Coronary artery (tissue), 2 donors: ENCODE measurements at regions not wholly inside any gene's neighbourhood (a gene's known extent, or its start where the extent isn't known, plus 50 kb on each side); places are given as distances from the start of the nearest gene placed in this dataset.
"Not testable (repeated sequence)": the region's sequence is repeated elsewhere in the genome, so short reads cannot be mapped to it uniquely, and the experiment has no call there.

Source experiments
- DNase-seq: peaks from one replicate; pipeline ENCODE4 v3.0.0-alpha.2; 2017; ENCODE audit warnings: low spot score
- H3K27ac ChIP-seq, 2 donors: fragments of 200-600 bp; sonication (generic); one replicate each; pipeline ENCODE4 v1.5.1; 2016 to 2019
- H3K4me3 ChIP-seq: fragments of 200-600 bp; sonication (generic); 2 replicates; pipeline ENCODE4 v1.5.1; 2016; ENCODE audit warnings: mild to moderate bottlenecking, moderate library complexity
- TF ChIP-seq, protein P1 (sequence below): fragments of 200-600 bp; sonication (generic); IDR thresholded peaks from one replicate; pipeline ENCODE4 v1.5.1; 2019; ENCODE audit warnings: antibody characterized with exemption

DNA sequence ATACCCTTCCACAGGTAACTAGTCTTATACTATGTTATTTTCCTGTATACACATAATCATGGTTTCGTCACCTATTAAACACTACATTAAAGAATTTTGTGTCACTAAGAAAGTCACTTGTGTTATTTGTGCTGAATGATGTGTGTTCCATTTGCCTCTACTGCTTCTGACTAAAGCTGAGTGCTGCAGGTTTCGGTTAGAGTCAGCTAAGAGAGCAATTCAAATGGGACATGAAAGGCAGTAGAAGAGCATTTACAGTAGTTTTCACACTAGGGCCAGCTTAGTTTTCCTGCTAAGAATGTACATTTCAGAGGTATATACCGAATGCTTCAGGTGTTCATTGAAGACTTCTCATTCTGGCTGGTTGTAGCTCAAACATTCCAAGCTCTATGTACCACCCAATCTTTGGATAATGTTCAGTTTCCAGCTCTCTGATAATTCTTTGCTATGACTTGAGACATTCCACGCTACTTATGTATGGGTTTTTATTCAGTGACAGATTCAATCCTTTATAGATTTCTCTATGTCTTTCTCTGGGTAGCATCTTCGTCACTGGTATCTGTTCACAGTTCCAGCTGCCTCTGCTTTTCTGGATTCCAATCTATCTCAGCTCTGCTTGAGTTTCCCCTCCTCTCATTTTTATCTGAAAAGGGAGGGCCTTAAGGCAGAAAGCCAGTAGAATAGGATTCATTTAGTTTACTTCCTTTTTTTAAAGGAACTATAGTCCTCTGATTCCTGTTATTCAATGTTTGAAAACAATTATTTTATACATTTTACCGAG, 164.4 kb downstream of the CXXC4 start:
- TF ChIP-seq, protein P1, sequence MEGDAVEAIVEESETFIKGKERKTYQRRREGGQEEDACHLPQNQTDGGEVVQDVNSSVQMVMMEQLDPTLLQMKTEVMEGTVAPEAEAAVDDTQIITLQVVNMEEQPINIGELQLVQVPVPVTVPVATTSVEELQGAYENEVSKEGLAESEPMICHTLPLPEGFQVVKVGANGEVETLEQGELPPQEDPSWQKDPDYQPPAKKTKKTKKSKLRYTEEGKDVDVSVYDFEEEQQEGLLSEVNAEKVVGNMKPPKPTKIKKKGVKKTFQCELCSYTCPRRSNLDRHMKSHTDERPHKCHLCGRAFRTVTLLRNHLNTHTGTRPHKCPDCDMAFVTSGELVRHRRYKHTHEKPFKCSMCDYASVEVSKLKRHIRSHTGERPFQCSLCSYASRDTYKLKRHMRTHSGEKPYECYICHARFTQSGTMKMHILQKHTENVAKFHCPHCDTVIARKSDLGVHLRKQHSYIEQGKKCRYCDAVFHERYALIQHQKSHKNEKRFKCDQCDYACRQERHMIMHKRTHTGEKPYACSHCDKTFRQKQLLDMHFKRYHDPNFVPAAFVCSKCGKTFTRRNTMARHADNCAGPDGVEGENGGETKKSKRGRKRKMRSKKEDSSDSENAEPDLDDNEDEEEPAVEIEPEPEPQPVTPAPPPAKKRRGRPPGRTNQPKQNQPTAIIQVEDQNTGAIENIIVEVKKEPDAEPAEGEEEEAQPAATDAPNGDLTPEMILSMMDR, result no peak
- DNase-seq, result no peak
- H3K4me3 ChIP-seq, result no peak overlapping the region
- no peak overlapping the region for H3K27ac ChIP-seq

DNA sequence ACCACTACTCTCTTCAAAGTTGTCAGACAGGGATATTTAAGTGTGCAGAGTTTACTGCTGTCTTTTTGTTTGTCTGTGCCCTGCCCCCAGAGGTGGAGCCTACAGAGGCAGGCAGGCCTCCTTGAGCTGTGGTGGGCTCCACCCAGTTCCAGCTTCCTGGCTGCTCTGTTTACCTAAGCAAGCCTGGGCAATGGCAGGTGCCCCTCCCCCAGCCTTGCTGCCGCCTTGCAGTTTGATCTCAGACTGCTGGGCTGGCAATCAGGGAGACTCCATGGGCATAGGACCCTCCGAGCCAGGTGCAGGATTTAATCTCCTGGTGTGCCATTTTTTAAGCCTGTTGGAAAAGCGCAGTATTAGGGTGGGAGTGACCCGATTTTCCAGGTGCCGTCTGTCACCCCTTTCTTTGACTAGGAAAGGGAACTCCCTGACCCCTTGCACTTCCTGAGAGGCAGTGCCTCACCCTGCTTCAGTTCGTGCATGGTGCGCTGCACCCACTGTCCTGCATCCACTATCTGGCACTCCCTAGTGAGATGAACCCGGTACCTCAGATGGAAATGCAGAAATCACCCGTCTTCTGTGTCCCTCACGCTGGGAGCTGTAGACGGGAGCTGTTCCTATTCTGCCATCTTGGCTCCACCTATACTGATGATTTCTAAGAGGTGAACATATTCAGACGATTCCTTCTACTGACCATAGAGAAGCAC, 167.6 kb downstream of the CXXC4 start:
- not testable (repeated sequence) for DNase-seq, H3K4me3 ChIP-seq, H3K27ac ChIP-seq

- DNase-seq, result no peak
- TF ChIP-seq, protein P1, result no peak
- Histone ChIP-seq H3K27ac (no peak overlapping the region), H3K4me3 (no peak overlapping the region)
These were observed 192.0 kb downstream of the CXXC4 start for GRCh38 chr4:104302731-104303130.

DNA sequence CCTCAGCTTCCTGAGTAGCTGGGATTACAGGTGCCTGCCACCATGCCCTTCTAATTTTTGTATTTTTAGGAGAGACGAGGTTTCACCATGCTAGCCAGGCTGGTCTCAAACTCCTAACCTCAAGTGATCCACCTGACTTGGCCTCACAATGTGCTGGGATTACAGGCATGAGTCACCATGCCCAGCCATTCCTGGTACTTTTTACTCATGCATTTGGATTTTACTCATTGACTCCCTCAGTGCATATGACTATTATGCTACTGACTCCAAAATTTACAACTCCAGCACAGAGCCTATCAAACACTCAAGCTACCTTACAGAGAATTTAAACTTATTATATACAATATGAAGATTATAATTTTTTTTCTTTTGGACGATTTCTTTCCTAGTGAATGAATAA, 199.9 kb downstream of the CXXC4 start:
- Histone ChIP-seq H3K27ac (no peak overlapping the region), H3K4me3 (no peak overlapping the region)
- DNase-seq, result no peak
- TF ChIP-seq, protein P1, result no peak

DNA sequence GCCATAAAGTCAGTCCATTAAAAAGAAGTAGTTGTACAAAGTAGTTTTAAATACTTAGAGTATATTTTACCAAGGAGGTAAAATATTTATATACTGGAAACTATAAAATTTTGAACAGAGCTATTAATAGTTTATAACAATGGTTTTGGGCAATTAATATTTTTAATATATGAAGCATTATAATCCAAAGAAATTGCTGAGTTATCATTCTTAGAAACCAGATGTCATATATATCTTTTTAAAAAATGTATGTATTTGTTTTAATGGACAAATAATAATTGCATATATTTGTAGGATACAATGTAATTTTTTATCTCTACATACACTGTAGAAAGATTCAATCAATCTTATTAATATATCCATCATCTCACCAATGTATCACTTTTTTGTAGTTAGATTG, 207.8 kb downstream of the CXXC4 start:
- no peak for DNase-seq

DNA sequence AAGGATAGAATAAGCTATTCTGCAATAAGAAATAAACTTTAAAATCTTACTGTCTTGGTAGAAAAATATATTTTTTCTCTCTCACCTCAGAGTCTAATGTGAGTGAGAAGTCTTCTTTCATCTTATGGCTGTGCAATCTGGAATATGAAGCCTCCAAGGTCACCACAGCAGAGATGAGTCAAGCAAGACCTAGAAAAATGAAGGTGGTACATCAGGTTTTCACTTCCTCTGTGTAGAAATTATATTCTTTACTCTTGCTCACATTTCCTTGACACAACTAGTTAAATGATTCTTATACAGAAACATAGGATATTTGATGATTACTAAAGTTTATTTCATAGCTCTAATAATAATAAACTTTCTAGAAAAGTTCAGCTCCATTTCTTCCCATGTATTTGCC, 211.4 kb downstream of the CXXC4 start:
- Histone ChIP-seq H3K27ac (no peak overlapping the region), H3K4me3 (no peak overlapping the region)
- no peak for DNase-seq
- TF ChIP-seq, protein P1, result no peak

More for the DNA sequence above, 207.8 kb downstream of the CXXC4 start:
- H3K27ac ChIP-seq, result no peak overlapping the region
- H3K4me3 ChIP-seq, result no peak overlapping the region
- TF ChIP-seq, protein P1, result no peak

GRCh38 chr4:104279744-104280143, 214.9 kb downstream of the CXXC4 start:
- Histone ChIP-seq H3K27ac (no peak overlapping the region), H3K4me3 (no peak overlapping the region)
- TF ChIP-seq, protein P1, result no peak
- DNase-seq, result no peak
